Mammary epithelial cell (primary cell): ENCODE measurements at regions not wholly inside any gene's neighbourhood (a gene's known extent, or its start where the extent isn't known, plus 50 kb on each side); places are given as distances from the start of the nearest gene placed in this dataset.

ENCODE experiments used
- EZH2 ChIP-seq: IDR thresholded peaks from 2 replicates; pipeline ENCODE4 v1.6.1; 2012; ENCODE audit warnings: low read length, inconsistent platforms, borderline replicate concordance
- TF ChIP-seq, protein P1 (sequence below), 2 donors: IDR thresholded peaks in 1 of 2; conservative IDR thresholded peaks in 1 of 2; 2 replicates each; pipeline ENCODE4 v1.5.1; 2011 to 2012; ENCODE audit warnings: inconsistent platforms in 2 of 2, low read length in 2 of 2, mild to moderate bottlenecking in 2 of 2, control low read depth in 1 of 2, low read depth in 1 of 2; ENCODE audit not compliant: insufficient read depth in 1 of 2; ENCODE audit errors: extremely low read depth in 1 of 2

GRCh38 chr9:11469745-11470144, 856.9 kb upstream of the PTPRD start:
- TF ChIP-seq, protein P1, sequence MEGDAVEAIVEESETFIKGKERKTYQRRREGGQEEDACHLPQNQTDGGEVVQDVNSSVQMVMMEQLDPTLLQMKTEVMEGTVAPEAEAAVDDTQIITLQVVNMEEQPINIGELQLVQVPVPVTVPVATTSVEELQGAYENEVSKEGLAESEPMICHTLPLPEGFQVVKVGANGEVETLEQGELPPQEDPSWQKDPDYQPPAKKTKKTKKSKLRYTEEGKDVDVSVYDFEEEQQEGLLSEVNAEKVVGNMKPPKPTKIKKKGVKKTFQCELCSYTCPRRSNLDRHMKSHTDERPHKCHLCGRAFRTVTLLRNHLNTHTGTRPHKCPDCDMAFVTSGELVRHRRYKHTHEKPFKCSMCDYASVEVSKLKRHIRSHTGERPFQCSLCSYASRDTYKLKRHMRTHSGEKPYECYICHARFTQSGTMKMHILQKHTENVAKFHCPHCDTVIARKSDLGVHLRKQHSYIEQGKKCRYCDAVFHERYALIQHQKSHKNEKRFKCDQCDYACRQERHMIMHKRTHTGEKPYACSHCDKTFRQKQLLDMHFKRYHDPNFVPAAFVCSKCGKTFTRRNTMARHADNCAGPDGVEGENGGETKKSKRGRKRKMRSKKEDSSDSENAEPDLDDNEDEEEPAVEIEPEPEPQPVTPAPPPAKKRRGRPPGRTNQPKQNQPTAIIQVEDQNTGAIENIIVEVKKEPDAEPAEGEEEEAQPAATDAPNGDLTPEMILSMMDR (conservative IDR thresholded peaks at IDR 0.05 in 1 of 2, IDR thresholded peaks at IDR 0.05 in 1 of 2; ENCODE audit: extremely low read depth in 1 of 2, insufficient read depth in 1 of 2, low read depth in 1 of 2, low read length in 2 of 2): no peak
- TF ChIP-seq EZH2: no peak
